HG03066 (cell line): ENCODE measurements at regions not wholly inside any gene's neighbourhood (a gene's known extent, or its start where the extent isn't known, plus 50 kb on each side); places are given as distances from the start of the nearest gene placed in this dataset.
"Not testable (repeated sequence)": the region's sequence is repeated elsewhere in the genome, so short reads cannot be mapped to it uniquely, and the experiment has no call there.

Experiments used
- ATAC-seq: cut with Tn5 transposase; IDR thresholded peaks from one replicate; pipeline ENCODE4 v1.9.1; 2021; ENCODE audit warnings: low read depth; ENCODE audit not compliant: unreplicated experiment

DNA sequence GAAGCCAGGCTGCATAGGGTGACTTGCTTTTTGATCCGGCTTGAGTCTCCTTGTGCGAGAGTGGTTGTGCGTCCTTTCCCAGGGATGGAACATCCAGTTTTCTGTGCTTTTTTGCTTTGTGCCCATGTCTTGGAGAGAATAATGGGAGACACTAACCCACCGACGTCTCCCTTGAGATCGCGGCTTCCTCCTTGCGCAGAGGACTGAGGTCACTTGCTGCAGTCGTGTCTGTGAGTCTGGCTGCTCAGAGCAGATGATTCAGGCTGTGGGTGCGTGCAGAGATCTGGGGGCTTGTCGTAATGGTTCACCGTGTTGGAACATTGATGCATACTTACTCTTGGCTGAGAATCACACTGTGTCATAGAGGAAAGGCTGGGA lies 164.5 kb upstream of the CACNA1E start:
- ATAC-seq, result no peak

DNA sequence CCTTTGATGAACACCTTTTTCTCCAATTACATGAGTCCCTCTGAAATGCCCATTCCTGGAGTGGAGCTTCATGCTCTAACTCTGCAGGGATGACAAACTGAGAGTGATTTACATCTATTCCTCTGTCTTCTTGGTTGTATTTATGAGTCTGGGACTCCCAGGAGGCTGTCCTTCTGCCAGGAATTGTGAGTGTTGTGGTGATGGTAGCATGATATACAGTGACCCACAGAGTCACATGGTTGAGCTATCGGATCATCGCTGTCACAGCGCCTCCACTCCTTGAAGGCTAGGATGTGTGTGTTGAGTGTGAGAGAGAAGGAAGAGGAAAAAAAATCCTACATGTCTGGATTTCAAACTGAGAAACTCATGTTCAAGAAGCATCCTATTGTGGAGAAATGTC lies 163.4 kb upstream of the CACNA1E start:
- ATAC-seq, result no peak

DNA sequence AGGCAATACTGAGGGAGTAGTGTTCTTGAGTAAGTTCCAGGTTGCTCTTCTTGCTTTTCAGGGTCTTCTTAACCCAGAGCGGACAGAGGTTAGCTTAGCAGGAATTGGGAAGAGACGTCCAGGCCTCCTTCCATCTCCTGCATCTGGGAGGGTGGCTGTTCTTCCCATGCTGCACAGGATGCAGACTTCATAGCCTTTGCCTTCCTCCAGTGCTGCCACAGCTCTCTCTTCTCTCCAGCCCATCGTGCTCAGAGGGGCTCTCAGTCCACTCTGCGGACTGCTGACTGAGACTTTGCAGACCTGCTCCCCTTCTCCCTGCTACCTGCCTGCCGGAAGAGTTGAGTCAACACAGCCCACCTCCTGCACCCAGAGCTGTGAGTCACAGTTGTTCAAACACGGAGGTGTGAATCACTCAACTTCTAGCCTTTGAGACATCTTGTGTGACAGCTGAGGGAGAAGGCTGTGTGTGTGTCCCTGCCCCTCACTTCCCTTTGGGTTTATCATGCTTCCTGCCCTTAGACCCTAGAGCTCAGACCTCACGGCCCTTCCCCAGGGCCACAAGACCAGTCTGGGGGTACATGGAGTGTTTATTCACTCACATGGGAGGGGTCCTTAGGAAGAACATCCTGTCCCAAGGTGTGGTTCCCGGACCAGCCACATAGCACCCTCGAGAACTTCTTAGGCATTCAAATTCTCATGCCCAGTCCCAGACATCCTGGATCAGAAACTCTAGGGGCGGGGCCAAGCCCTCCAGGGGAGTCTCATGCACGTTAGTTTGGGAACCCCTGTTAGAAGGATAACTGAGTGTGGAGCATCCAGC lies 158.3 kb upstream of the CACNA1E start:
- no peak for ATAC-seq

DNA sequence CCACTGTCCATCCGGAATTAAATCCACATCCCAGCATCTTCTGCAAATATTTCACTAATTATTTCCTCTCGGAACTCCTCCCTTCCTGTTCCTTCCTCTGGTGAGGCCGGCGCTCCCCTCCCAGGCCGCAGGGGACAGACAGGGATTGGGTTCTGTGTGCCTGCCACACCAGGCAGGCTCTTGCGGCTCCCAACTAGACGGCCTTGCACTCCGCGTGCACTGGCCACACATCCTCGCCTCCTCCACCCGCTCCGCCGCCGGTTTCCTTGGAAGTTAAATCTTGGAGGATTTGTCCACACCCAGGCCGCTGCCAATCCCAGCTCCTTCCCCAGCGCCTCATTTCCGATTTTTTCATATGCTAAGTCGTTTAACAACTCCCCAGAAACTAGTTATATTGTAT lies 157.6 kb upstream of the CACNA1E start:
- not testable (repeated sequence) for ATAC-seq

DNA sequence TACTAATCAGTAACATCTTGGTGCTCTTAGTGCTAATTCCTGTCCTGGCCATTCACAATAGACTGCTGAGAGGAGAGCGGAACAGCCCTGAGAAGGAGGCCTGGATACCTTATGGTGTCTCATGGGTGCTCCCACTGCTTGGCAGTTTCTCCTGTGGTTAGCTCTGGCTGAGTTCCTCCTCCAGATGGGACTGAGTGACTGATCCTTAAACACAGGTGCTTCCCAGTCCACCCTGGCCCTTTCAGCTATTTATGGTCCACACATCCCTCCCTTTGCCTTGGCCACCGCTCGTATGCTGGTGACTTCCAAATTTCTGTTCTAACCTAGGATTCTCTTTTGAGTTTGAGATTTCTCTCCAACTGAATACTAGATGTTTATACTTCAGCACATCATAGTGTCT lies 157.0 kb upstream of the CACNA1E start:
- no peak for ATAC-seq

DNA sequence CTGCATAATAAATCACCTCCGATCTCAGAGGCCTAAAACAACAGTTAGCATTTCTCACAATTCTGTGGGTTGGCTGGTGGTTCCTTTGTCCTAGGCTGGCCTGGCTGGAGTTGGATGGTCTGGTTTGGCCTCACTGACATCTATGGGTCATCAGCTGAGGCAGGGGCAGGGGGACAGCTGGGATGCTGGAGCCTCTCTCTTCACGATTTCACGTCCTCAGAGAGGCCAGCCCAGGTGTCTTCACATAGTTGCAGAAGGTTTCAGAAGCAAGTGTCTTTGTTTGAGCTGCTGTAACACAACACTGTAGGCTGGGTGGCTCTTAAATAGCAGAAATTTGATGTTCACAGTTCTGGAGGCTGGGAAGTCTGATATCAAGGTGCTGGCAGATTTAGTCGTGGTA lies 155.5 kb upstream of the CACNA1E start:
- ATAC-seq, result no peak

DNA sequence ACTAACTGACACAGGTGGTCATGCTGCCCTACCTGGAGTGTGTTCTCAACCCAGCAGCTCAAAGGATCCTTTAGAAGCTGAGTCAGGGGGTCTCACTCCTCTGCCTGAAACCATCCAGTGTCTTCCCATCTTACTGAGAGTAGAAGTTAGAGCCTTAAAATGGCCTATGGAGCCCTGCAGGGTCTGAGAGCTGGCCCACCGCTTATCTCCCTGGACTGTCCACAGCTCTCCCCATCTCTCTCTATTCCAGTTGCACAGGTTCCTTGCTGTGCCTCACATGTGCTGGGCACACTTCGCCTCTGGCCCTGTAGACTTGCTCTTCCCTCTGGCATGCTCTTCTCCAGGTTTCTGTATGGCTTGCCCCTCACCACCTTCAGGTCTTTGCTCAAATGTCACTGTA lies 148.6 kb upstream of the CACNA1E start:
- ATAC-seq, result no peak

DNA sequence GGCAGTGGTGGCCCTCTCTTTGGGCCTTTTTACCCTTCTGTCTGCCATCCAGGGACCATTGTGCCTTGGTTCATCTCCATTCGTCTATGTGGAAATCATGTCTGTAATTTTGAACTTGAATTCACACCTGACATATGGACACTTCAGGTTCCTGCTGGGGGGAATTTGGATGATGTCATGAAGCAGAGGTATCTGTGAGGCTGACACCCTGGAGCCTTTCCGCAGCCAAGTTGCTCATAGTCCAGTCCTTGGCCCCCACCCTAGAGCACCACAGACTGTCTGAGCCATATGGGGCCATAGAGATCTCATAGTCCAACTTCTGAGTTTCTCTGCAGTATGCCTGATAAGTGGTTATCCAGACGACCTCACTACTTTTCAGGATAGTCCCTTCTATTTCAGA lies 147.7 kb upstream of the CACNA1E start:
- no peak for ATAC-seq

DNA sequence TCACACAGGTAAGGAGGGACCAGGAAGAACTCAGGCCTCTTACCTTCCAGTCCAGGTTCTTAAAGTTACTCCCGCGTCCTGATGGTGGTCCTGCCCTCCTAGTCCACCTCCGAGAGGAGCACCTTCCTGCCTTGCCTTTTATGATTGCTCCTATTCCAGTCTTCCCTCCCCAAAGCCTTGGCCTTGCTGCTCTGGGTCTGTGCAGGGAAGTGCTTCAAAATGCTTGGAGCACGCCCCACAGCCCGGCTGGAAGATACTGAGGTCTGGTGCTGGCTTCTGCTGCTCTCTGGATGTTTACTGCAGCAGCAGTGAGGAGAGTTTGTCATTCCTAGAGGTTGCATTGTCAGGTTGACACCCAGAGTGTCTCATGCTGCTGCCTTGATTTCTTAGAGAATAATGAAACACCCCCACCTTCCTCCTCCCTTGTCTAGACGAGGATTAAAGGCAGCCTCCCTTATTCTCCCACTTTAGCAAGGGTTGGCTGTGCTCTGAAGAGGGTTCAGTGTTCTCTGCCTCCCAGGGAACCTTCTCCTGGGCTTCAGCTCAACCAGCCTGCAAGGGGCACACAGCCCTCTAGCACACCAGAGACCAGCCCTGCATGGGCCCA lies 142.2 kb upstream of the CACNA1E start:
- no peak for ATAC-seq

DNA sequence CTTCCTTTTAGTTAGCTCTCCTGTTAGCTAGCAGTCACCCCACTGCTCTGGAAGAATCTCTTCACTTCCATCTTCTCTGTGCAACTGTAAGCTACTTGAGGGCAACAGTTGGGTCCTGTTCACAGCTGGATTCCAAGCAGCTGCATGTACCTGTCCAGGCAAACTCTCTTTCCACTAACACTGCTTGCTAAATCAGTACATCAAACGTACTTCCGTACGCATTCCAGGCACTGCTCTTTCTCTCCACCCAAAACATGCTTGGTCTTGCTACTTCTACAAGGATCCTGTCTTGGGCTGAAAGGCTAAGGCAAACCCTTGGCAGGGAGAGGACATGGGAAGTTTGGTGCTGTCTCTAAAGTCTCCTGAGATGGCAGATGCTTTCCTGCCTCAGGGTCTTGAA lies 139.2 kb upstream of the CACNA1E start:
- no peak for ATAC-seq

DNA sequence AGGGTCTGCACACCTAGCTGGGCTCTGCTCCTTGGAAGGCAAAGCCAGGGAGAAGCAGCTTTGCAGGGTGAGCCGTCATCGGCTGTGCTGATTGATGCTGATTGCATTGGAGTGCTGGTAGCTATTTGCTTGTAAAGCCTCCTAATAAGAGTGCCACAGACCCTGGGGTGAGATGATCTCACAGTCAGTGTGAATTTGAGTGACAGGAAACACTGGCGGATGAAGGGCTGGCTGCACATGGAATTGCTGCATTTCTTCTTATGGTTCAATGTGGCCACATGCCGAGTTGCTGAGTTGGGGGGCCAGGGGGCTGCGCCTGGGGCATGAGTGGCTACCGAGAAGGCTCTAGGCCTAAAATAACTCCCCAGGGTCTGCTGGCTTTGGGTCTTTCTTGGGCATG lies 138.2 kb upstream of the CACNA1E start:
- no peak for ATAC-seq

DNA sequence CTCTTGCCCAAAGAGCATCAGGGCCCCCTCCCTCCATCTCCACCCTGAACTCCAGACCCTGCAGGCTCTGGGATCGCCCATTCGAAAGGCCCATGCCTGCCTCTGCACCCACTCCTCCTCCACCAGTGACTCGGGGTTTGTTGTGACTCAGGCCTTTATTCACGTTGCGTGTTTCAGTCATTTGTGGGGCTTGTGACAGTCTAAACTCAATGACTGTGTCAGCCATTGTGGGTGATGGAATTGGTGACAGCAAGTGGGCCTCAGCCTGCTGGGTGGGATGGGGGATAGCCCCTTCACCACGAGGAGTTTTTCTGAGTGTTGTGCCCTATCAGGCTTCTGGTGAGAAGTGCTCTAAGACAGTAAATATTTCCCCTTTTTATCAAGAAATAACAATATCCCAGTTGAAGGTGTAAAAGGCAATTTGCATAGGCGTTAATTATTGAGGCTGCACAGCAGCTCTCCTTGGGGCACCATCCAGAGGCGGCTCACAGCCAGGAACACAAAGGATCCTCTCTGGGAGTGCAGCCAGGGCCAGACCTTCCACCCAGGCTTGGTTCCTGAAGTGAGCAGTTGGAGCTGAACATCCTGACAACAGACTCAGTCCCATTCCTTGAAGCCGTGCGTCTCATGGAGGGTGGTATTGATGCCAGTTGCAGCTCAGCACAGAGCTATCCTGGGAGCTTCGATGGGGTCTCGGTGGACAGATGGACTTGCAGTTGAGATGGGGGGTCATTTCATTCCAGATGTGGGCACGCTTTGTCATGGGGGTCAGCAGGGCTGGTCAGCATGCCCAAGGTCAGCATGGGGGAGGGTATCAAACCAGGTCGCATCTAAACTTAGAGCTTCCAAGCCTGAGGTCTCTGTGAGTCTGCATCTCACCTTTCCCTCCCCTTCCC lies 135.6 kb upstream of the CACNA1E start:
- no peak for ATAC-seq

DNA sequence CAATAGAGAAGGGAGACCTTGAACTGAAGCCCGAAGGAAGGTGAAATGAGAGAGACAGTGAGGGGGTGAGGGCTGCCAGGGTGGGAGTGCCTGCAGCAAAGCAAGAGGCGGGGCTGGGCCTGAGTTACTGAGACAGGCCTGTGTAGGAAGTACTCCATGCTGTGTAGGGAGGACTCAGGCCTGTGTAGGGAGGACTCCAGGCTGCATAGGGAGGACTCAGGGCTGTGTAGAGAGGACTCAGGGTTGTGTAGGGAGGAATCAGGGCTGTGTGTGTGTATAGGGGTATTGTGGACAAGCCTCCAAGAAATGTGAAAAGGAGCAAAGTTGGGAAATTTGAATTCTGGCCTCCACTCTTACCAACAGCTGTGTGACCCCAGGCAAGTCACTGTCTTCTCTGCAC lies 133.8 kb upstream of the CACNA1E start:
- no peak for ATAC-seq

DNA sequence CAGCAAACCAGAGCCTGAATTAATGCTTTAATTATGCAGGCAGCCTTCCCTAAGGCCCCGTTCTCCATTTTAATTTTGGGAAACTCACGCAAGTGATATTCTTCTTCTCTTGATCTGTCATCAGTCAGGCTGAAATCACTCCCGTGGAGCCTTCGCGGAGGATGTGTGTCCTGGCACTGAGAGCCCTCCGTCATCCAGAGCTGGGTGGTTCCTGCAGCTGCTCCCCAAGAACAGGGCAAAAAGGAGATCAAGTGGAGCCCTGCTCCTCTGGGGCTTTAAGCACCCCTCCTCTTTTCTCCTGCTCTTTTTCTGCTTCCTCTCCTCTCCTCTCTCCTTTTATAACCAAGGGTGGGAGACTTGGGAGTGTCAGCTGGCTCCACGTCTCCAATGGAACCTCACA lies 133.2 kb upstream of the CACNA1E start:
- no peak for ATAC-seq

DNA sequence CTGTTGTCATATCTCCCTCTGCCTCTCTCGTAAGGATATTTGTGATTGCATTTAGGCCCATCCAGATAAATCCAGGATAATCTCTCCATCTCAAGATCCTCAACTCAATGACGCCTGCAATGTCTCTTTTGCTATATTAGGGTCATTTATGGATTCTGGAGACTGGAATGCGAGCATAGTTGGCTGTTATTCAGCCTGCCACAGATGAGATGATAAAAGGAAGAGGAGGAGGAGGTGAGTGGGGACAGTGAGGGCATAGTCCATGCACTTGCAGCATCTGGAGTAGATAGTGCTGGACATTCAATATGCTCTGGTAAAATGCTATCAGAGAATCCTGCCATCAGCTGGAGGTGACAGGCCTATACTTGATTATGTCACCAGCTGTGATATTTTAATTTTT lies 131.6 kb upstream of the CACNA1E start:
- ATAC-seq, result no peak

DNA sequence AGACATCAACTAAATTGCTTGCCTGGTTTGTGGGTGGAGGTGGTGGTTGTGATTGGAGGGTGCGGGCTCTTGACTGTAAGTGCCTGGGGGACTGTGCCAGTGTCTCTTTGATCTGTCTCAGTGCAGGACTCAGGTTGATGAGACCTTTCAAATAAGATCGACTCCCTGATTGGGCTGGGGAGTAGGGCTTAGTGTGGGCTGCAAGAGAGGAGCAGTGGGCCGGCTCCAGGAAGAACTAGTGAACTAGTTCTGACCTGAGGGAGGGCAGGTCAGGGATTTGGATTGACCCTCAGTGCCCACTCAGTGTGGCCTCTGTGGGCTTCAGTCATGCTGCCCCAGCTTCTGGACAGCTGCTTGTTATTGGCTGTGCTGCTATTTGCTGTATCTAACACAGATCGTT lies 130.6 kb upstream of the CACNA1E start:
- ATAC-seq, result no peak

DNA sequence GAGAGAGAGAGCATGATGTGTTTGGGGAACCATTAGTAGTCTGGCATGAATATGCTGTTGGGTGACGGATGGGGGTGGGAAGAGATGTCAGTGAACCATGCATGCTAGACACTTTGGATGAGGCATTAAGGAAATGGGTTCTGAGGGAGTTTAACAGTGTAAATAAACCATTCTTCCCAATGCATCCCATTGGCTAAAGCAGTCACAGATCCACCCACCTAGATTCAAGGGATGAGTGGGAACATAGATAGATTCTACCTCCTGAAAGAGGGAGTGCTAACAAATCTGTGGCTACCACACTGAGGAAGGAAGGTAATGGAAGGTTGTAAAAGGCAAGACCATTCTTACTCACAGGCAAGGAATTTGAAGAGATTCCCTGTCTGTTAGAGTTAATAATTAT lies 129.8 kb upstream of the CACNA1E start:
- no peak for ATAC-seq

DNA sequence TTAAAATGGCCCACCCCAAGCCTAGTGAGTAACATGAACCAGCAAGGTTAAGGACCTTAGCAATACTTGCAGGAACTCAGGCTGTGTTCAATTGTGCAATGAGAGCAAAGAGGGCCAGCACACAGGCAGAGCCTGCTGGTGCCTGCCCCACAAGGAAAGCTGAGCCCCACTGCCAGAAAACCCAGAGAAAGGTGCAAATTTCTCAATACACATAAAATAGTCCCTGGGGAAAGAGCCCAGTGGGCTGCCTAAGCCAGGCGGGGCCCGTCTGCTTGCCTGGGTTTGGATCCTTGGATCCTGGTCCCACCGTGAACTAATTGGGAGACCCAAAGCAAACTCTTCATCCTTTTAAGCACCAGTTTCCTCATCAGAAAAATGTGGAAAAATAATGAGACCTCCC lies 128.5 kb upstream of the CACNA1E start:
- no peak for ATAC-seq

DNA sequence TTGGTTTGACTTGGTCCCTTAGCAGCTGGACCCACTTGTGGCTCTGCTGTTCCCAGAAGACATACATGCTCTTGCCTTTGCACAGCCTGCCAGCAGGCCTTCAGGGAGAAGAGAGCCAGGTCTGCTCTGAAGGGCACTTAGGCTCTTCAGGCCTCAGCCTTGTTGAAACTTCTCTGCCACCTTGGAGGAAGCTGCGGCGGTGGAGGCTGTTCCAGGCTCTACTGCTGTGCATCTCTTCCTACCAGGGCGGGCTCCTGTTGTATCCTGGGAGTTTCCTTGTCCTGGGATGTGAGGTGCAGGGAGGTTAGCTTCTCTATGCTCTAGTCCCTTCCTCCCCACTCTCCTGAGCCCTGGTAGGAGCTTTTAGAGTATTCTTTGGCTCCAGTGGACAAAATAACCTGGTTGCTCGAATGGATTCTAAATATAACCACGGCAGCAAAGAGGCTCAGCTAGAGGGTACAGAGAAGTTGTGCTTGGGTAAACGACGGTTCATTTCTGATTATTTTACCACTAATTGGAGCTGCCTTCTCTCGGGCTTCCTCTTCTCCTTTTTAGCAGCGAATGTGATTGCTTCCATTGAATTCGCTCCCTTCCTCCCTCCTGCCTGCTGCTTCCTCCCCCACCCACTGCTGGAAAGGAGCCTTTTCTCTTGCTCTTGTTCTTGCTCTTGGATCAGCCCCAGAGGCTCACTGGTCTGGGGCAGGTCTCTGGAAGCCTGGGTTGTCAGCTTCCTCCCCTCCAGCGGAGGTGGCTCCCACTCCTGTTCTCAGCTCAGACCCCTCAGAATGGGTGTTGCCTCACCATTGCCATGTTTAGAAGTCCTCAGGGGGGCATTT lies 126.6 kb upstream of the CACNA1E start:
- no peak for ATAC-seq

DNA sequence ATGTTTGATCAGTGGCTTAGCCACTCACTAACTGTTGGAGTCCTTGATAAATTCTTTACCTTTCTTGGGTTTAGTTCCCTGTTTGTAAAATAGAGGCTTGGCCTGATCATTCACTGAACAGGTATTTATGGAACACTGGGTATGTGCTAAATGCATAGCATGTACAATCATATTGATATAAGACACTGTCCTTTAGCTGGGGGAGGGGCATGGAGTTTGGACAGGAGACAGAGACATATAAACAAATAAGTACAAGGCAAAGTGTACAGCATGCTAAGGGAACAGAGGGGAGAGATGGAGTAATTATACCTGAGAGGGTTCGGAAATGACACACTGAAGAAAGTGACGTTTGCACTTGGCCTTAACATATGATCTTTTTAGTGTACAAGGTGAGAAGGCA lies 124.3 kb upstream of the CACNA1E start:
- ATAC-seq, result no peak

DNA sequence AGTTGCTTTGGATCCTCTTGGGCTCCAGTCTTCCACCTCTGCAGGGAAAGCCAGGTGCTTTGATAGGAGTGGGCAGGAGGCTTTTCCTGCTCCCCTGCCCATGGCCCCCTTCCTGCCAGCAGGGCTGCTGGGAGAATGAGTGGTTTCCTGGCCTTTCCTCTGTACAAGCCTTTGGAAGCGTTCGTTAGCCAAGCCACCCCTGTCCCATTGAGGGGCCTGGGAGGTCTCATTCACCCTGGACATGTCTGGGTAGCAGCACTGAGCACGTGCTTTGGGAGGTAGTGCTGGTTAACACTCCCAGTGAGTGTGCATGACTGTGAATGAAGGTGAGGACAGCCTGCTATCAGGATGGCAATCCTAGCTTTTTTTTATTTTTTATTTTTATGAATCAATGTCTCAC lies 118.5 kb upstream of the CACNA1E start:
- no peak for ATAC-seq
